ENCODE measurements at regions not wholly inside any gene's neighbourhood (a gene's known extent, or its start where the extent isn't known, plus 50 kb on each side); places are given as distances from the start of the nearest gene placed in this dataset.

GRCh38 chr5:54366707-54367106 lies 56.3 kb upstream of the ARL15 start:
- DNase-seq (ENCODE audit: low read depth): no peak

GRCh38 chr5:54363669-54364068 lies 53.3 kb upstream of the ARL15 start:
- no peak for DNase-seq (ENCODE audit: low read depth)

GRCh38 chr5:54362992-54363625 lies 52.7 kb upstream of the ARL15 start:
- DNase-seq (ENCODE audit: low read depth): no peak

GRCh38 chr5:54362434-54362833 lies 52.1 kb upstream of the ARL15 start:
- DNase-seq (ENCODE audit: low read depth): no peak

- DNase-seq (ENCODE audit: low read depth): no peak
Measured at GRCh38 chr5:54361691-54362411, 51.5 kb upstream of the ARL15 start.

GRCh38 chr5:54360925-54361662 lies 50.7 kb upstream of the ARL15 start:
- DNase-seq (ENCODE audit: low read depth): no peak

All from HS-27A (cell line).